ENCODE measurements at regions not wholly inside any gene's neighbourhood (a gene's known extent, or its start where the extent isn't known, plus 50 kb on each side); places are given as distances from the start of the nearest gene placed in this dataset.

DNA sequence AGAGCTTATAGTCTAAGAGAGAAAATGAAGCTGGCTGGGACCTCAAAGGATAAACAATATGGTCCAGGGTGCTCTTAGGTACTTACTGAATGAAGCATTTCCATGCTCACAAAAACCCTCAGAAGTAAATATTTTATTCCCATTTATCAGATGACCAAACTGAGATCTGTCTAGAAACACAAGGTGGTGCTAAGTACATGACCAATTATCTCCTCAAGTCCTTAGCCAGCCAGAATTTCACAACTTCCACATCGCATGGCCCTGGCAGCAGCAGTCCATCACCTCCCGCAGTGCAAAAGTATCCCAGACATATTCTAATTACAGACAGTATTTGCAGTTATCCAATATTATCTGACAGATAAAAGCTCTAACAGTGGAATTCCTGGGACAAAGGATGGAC is 321.7 kb upstream of the PROX1 start:
- Histone ChIP-seq H3K27ac (ENCODE audit: insufficient read depth, low read depth, low read length, poor library complexity, severe bottlenecking) (no peak overlapping the region), H3K9me3 (ENCODE audit: control insufficient read depth, low read length) (no peaks in the 10 kb centered on the region), H3K27me3 (ENCODE audit: control insufficient read depth, insufficient read depth, low read length, poor library complexity, severe bottlenecking) (no peaks in the 10 kb centered on the region), H3K4me1 (ENCODE audit: control insufficient read depth, insufficient read depth, low read length) (no peaks in the 10 kb centered on the region), H3K36me3 (ENCODE audit: control insufficient read depth, insufficient read depth, low read length) (no peaks in the 10 kb centered on the region), H3K4me3 (ENCODE audit: insufficient read depth, low read depth, low read length) (no peak overlapping the region)
- 93% methylated on average over 2 of the region's 2 CpGs for WGBS, 2 experiments

DNA sequence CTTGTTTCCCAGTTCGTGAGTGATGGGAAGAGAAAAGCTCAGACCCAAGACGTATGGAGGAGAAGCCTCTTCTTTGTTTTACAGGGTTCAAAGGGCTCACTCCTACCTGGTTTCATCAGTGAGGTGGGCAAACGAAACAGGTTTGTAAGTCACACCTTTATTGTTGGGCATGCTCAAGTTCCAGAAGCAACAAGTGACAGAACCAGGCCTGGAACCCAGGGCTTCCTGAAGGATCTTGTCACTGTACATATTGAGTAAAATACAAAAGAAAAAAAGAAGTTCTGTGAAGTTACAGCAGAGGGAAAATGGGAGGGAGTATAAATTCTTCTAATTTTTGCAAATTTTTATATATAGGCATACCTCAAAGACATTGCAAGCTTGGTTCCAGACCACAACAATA is 320.9 kb upstream of the PROX1 start:
- WGBS, 2 experiments: 87 to 92% methylated on average over 3 of the region's 3 CpGs
- H3K36me3 ChIP-seq (ENCODE audit: control insufficient read depth, insufficient read depth, low read length): no peaks in the 10 kb centered on the region

DNA sequence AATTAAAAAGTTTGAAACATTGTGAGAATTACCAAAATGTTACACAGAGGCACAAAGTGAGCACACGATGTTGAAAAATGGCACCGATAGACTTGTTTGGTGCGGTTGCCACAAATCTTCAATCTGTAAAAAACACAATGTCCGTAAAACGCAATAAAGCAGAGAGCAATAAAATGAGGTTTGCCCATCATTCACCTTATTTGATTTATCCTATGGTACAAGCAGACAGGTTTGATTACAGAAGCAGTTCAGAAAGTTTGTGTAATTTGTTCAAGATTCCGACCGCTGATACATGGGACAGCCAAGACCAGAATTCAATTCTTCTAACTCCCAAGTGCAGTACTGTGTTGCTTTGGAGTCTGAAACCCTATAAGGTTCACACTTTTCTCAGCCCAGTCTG is 318.3 kb upstream of the PROX1 start:
- H3K4me1 ChIP-seq (ENCODE audit: control insufficient read depth, insufficient read depth, low read length): no peaks in the 10 kb centered on the region
- no peaks in the 10 kb centered on the region for H3K36me3 ChIP-seq (ENCODE audit: control insufficient read depth, insufficient read depth, low read length)
- H3K27me3 ChIP-seq (ENCODE audit: control insufficient read depth, insufficient read depth, low read length, poor library complexity, severe bottlenecking): no peaks in the 10 kb centered on the region
- H3K9me3 ChIP-seq (ENCODE audit: control insufficient read depth, low read length): no peaks in the 10 kb centered on the region
- H3K27ac ChIP-seq (ENCODE audit: insufficient read depth, low read depth, low read length, poor library complexity, severe bottlenecking): no peak overlapping the region
- H3K4me3 ChIP-seq (ENCODE audit: insufficient read depth, low read depth, low read length): no peak overlapping the region
- whole genome bisulfite sequencing, 2 experiments: 93 to 97% methylated on average over 7 of the region's 7 CpGs

More for the DNA sequence above, 320.9 kb upstream of the PROX1 start:
- no peaks in the 10 kb centered on the region for H3K4me1 ChIP-seq (ENCODE audit: control insufficient read depth, insufficient read depth, low read length)
- H3K9me3 ChIP-seq (ENCODE audit: control insufficient read depth, low read length): no peaks in the 10 kb centered on the region
- no peak overlapping the region for H3K4me3 ChIP-seq (ENCODE audit: insufficient read depth, low read depth, low read length)
- no peaks in the 10 kb centered on the region for H3K27me3 ChIP-seq (ENCODE audit: control insufficient read depth, insufficient read depth, low read length, poor library complexity, severe bottlenecking)
- H3K27ac ChIP-seq (ENCODE audit: insufficient read depth, low read depth, low read length, poor library complexity, severe bottlenecking): no peak overlapping the region

DNA sequence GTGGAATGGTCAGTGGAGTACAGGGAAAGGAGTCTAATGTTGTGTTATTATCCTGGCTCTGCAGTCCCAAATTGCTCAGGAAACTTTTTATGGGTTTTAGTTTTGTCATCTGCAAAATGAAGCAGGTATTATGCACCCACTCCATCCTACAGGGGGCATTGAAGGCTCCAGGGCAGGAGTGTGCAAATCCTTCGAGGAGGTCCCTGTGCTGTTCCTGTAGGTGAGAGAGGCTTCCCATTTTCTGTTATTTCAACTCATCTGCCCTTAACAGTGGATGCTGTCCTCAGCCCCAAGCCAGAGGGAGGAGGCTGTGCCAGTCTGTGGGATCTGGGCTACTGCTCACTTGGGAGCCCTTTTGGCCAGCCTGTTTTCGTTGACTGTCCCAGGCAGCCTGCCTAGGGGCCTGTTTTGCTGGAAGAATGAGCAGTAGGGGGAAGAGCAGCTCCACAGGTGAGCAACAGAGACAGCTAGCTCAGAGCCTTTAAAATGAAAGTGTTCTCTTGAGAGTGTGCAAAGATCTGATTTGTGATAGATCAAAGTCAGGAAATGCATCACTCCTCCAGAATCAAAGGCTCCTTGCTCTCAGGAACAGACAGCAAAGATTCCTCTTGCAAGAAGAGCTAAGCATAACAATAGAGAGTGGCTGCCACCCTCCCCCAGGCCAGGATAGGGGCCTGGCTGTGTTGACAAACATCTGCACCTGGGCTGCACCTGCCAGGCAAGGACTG is 317.6 kb upstream of the PROX1 start:
- Histone ChIP-seq H3K27me3 (ENCODE audit: control insufficient read depth, insufficient read depth, low read length, poor library complexity, severe bottlenecking) (no peaks in the 10 kb centered on the region), H3K9me3 (ENCODE audit: control insufficient read depth, low read length) (no peaks in the 10 kb centered on the region), H3K4me1 (ENCODE audit: control insufficient read depth, insufficient read depth, low read length) (no peaks in the 10 kb centered on the region), H3K36me3 (ENCODE audit: control insufficient read depth, insufficient read depth, low read length) (no peaks in the 10 kb centered on the region), H3K27ac (ENCODE audit: insufficient read depth, low read depth, low read length, poor library complexity, severe bottlenecking) (no peak overlapping the region), H3K4me3 (ENCODE audit: insufficient read depth, low read depth, low read length) (no peak overlapping the region)
- 57 to 65% methylated on average over 2 of the region's 2 CpGs for WGBS, 2 experiments

DNA sequence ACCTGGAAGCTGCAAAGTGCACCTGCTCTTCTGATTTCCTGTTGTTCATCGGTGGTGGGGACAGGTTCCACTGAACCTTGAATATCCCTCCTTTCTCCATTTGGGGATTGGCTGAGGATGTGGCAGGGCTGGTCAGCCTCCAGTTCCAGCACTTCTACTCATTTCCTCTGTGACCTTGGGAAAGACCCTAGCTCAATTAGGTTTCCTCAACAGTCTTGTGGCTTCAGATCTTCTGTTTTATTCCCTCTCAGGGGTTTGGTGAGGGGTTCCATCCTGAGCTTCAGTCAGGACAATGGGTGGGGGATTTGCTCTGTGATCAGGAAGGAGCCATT is 317.1 kb upstream of the PROX1 start:
- no peaks in the 10 kb centered on the region for H3K27me3 ChIP-seq (ENCODE audit: control insufficient read depth, insufficient read depth, low read length, poor library complexity, severe bottlenecking)
- no peaks in the 10 kb centered on the region for H3K36me3 ChIP-seq (ENCODE audit: control insufficient read depth, insufficient read depth, low read length)
- WGBS, 2 experiments: 64 to 70% methylated on average over 1 of the region's 1 CpG
- H3K27ac ChIP-seq (ENCODE audit: insufficient read depth, low read depth, low read length, poor library complexity, severe bottlenecking): no peak overlapping the region
- no peaks in the 10 kb centered on the region for H3K9me3 ChIP-seq (ENCODE audit: control insufficient read depth, low read length)
- no peak overlapping the region for H3K4me3 ChIP-seq (ENCODE audit: insufficient read depth, low read depth, low read length)
- no peaks in the 10 kb centered on the region for H3K4me1 ChIP-seq (ENCODE audit: control insufficient read depth, insufficient read depth, low read length)

DNA sequence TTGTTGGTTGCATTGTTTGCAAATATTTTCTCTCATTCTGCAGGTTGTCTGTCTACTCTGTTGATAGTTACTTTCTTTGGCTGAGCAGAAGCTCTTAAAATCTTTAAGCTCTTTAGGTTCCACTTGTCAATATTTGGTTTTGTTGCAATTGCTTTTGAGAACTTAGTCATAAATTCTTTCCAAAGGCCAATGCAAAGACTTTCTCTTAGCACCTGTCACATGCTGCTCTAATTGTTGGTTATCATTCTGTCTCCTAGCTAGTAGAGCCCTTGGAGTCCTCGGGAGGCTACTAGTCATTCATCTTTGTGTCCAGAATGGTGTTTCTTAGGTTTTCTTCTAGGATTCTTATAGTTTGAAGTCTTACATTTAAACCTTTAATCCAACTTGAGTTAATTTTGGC is 312.7 kb upstream of the PROX1 start:
- Histone ChIP-seq H3K36me3 (ENCODE audit: control insufficient read depth, insufficient read depth, low read length) (no peaks in the 10 kb centered on the region), H3K27me3 (ENCODE audit: control insufficient read depth, insufficient read depth, low read length, poor library complexity, severe bottlenecking) (no peaks in the 10 kb centered on the region), H3K9me3 (ENCODE audit: control insufficient read depth, low read length) (no peaks in the 10 kb centered on the region), H3K27ac (ENCODE audit: insufficient read depth, low read depth, low read length, poor library complexity, severe bottlenecking) (no peak overlapping the region), H3K4me3 (ENCODE audit: insufficient read depth, low read depth, low read length) (no peak overlapping the region), H3K4me1 (ENCODE audit: control insufficient read depth, insufficient read depth, low read length) (no peaks in the 10 kb centered on the region)
- 88 to 100% methylated on average over 1 of the region's 1 CpG for WGBS, 2 experiments

DNA sequence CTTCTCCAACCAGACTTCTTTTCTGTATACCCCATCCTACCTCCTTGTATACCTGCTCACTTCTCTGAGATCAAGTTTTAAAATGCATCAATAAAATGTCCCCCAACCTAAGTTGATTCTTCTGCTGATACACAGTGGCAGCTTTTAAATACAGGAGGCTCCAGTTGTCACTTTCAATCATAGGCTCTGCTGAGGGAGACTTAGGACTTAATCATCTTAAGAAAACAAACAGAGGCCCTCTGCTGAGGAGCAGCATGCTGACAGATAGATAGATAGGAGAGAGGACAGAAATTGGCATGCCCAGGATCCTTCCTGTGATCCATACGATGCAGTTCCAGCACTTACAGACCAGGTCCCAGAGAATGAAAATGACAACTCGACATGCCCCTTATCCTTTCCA is 311.0 kb upstream of the PROX1 start:
- H3K4me1 ChIP-seq (ENCODE audit: control insufficient read depth, insufficient read depth, low read length): no peaks in the 10 kb centered on the region
- H3K4me3 ChIP-seq (ENCODE audit: insufficient read depth, low read depth, low read length): no peak overlapping the region
- no peaks in the 10 kb centered on the region for H3K9me3 ChIP-seq (ENCODE audit: control insufficient read depth, low read length)
- no peaks in the 10 kb centered on the region for H3K36me3 ChIP-seq (ENCODE audit: control insufficient read depth, insufficient read depth, low read length)
- H3K27ac ChIP-seq (ENCODE audit: insufficient read depth, low read depth, low read length, poor library complexity, severe bottlenecking): no peak overlapping the region
- no peaks in the 10 kb centered on the region for H3K27me3 ChIP-seq (ENCODE audit: control insufficient read depth, insufficient read depth, low read length, poor library complexity, severe bottlenecking)
- 83 to 86% methylated on average over 2 of the region's 2 CpGs for WGBS, 2 experiments

DNA sequence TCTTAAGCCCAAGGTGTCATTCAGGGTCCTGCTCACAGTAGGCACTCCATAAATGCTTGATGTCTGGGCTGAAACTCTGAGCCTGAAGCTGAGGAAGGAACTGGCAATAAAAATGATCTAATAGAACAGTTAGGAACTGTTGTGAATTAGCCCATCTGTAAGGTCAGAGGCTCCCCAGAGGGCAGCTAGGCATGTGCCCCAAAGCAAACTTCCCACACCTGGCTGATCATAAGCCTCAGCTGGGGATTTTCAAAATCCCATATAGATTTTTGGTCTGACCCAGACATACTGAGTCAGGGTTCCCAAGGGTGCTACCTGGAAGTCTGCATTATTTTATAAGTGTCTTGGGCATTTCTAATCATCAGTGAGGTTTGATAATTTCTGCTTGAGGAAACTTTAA is 309.4 kb upstream of the PROX1 start:
- Histone ChIP-seq H3K9me3 (ENCODE audit: control insufficient read depth, low read length) (no peaks in the 10 kb centered on the region), H3K4me1 (ENCODE audit: control insufficient read depth, insufficient read depth, low read length) (no peaks in the 10 kb centered on the region), H3K36me3 (ENCODE audit: control insufficient read depth, insufficient read depth, low read length) (no peaks in the 10 kb centered on the region)

DNA sequence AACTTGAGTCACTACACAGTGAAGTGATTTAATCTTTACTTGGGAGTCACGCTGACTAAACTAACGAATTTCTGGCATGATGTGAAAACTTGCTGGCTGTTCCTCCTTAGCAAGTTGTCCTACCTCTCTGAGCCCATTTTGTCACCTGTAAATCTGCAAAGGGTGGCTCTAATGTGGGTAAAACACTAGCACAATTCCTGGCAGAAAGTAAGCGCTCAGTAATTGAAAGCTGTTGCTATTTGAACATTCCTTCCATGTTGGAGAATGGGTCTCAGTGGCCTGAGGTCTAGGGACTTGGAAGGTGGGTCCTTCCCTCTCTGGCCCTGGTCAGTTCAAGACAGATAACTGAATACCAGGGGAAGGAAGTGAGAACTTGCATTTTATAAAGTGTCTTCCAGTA is 309.0 kb upstream of the PROX1 start:
- Histone ChIP-seq H3K27me3 (ENCODE audit: control insufficient read depth, insufficient read depth, low read length, poor library complexity, severe bottlenecking) (no peaks in the 10 kb centered on the region), H3K27ac (ENCODE audit: insufficient read depth, low read depth, low read length, poor library complexity, severe bottlenecking) (no peak overlapping the region), H3K9me3 (ENCODE audit: control insufficient read depth, low read length) (no peaks in the 10 kb centered on the region), H3K4me3 (ENCODE audit: insufficient read depth, low read depth, low read length) (no peak overlapping the region), H3K36me3 (ENCODE audit: control insufficient read depth, insufficient read depth, low read length) (no peaks in the 10 kb centered on the region), H3K4me1 (ENCODE audit: control insufficient read depth, insufficient read depth, low read length) (no peaks in the 10 kb centered on the region)
- WGBS, 2 experiments: 93 to 97% methylated on average over 3 of the region's 3 CpGs

More for the DNA sequence above, 309.4 kb upstream of the PROX1 start:
- H3K27ac ChIP-seq (ENCODE audit: insufficient read depth, low read depth, low read length, poor library complexity, severe bottlenecking): no peak overlapping the region
- no peaks in the 10 kb centered on the region for H3K27me3 ChIP-seq (ENCODE audit: control insufficient read depth, insufficient read depth, low read length, poor library complexity, severe bottlenecking)
- no peak overlapping the region for H3K4me3 ChIP-seq (ENCODE audit: insufficient read depth, low read depth, low read length)

DNA sequence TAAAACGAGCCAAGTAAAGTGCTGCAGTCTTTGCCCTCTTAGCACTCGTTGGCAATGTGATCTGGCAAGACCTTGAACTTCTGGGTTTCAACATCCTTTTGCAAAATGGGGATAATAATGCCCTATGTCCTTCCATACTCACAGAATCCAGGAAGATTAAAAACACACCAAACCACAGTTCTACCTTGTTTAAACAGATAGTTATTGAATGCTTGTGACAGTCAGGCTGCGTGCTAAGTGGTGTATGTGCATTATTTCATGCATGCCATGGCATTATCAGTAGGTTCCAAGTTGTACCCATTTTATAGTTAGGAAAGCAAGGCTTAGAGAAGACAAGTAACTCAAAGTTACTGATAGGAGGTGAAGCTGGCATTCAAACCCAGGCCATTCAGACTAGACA is 308.6 kb upstream of the PROX1 start:
- no peaks in the 10 kb centered on the region for H3K9me3 ChIP-seq (ENCODE audit: control insufficient read depth, low read length)
- no peak overlapping the region for H3K27ac ChIP-seq (ENCODE audit: insufficient read depth, low read depth, low read length, poor library complexity, severe bottlenecking)
- H3K4me3 ChIP-seq (ENCODE audit: insufficient read depth, low read depth, low read length): no peak overlapping the region
- no peaks in the 10 kb centered on the region for H3K27me3 ChIP-seq (ENCODE audit: control insufficient read depth, insufficient read depth, low read length, poor library complexity, severe bottlenecking)
- no peaks in the 10 kb centered on the region for H3K4me1 ChIP-seq (ENCODE audit: control insufficient read depth, insufficient read depth, low read length)
- H3K36me3 ChIP-seq (ENCODE audit: control insufficient read depth, insufficient read depth, low read length): no peaks in the 10 kb centered on the region
- WGBS, 2 experiments: 60 to 64% methylated on average over 3 of the region's 3 CpGs
